ENCODE measurements at regions not wholly inside any gene's neighbourhood (a gene's known extent, or its start where the extent isn't known, plus 50 kb on each side); places are given as distances from the start of the nearest gene placed in this dataset.
"Not testable (repeated sequence)": the region's sequence is repeated elsewhere in the genome, so short reads cannot be mapped to it uniquely, and the experiment has no call there.

- ATAC-seq (ENCODE audit: insufficient number of reproducible peaks, low FRiP score, low read depth) = no peak
These were observed 173.2 kb downstream of the TLE3 start for GRCh38 chr15:69924531-69924930.

GRCh38 chr15:69926006-69926405 lies 171.7 kb downstream of the TLE3 start:
- ATAC-seq (ENCODE audit: insufficient number of reproducible peaks, low FRiP score, low read depth) = no peak
- Histone ChIP-seq H3K4me1 (ENCODE audit: control insufficient read depth in 1 of 2, low read depth in 2 of 2) (no peaks in the 10 kb centered on the region), H3K9me3 (peaks cover 14% of the 10 kb centered on the region), H3K27me3 (replicated peaks; ENCODE audit: insufficient read depth) (no peaks in the 10 kb centered on the region), H3K36me3 (no peaks in the 10 kb centered on the region), H3K27ac (no peak overlapping the region), H3K4me3 (no peak overlapping the region)
- no peak for TF ChIP-seq CTCF (IDR thresholded peaks at IDR 0.05)
- no peak for DNase-seq (ENCODE audit: low spot score)

More at GRCh38 chr15:69924531-69924930, 173.2 kb downstream of the TLE3 start:
- H3K27me3 ChIP-seq (replicated peaks; ENCODE audit: insufficient read depth) = no peaks in the 10 kb centered on the region
- H3K4me3 ChIP-seq = no peak overlapping the region
- DNase-seq (ENCODE audit: low spot score) = no peak
- no peak overlapping the region for H3K27ac ChIP-seq
- no peaks in the 10 kb centered on the region for H3K36me3 ChIP-seq
- no peak for TF ChIP-seq CTCF (IDR thresholded peaks at IDR 0.05)
- peaks cover 14% of the 10 kb centered on the region for H3K9me3 ChIP-seq
- H3K4me1 ChIP-seq (ENCODE audit: control insufficient read depth in 1 of 2, low read depth in 2 of 2) = no peaks in the 10 kb centered on the region

- no peak overlapping the region for H3K27ac ChIP-seq
- no peaks in the 10 kb centered on the region for H3K27me3 ChIP-seq (replicated peaks; ENCODE audit: insufficient read depth)
- no peak overlapping the region for H3K4me3 ChIP-seq
- ATAC-seq (ENCODE audit: insufficient number of reproducible peaks, low FRiP score, low read depth) = no peak
- TF ChIP-seq CTCF (IDR thresholded peaks at IDR 0.05) = no peak
- H3K9me3 ChIP-seq = peaks cover 14% of the 10 kb centered on the region
- H3K4me1 ChIP-seq (ENCODE audit: control insufficient read depth in 1 of 2, low read depth in 2 of 2) = no peaks in the 10 kb centered on the region
- H3K36me3 ChIP-seq = no peaks in the 10 kb centered on the region
- DNase-seq (ENCODE audit: low spot score) = no peak
These were observed 171.0 kb downstream of the TLE3 start for GRCh38 chr15:69926721-69927120.

- peaks cover 14% of the 10 kb centered on the region for H3K9me3 ChIP-seq
- not testable (repeated sequence) for H3K4me3 ChIP-seq; H3K27me3 ChIP-seq (replicated peaks; ENCODE audit: insufficient read depth); DNase-seq (ENCODE audit: low spot score); ATAC-seq (ENCODE audit: insufficient number of reproducible peaks, low FRiP score, low read depth); H3K4me1 ChIP-seq (ENCODE audit: control insufficient read depth in 1 of 2, low read depth in 2 of 2); H3K27ac ChIP-seq; H3K36me3 ChIP-seq
These were observed 168.8 kb downstream of the TLE3 start for GRCh38 chr15:69928890-69929289.

- H3K27ac ChIP-seq = no peak overlapping the region
- no peak for TF ChIP-seq CTCF (IDR thresholded peaks at IDR 0.05)
- H3K4me1 ChIP-seq (ENCODE audit: control insufficient read depth in 1 of 2, low read depth in 2 of 2) = no peaks in the 10 kb centered on the region
- DNase-seq (ENCODE audit: low spot score) (no peak), ATAC-seq (ENCODE audit: insufficient number of reproducible peaks, low FRiP score, low read depth) (no peak)
- H3K4me3 ChIP-seq = no peak overlapping the region
- peaks cover 2% of the 10 kb centered on the region for H3K9me3 ChIP-seq
- H3K36me3 ChIP-seq = no peaks in the 10 kb centered on the region
- no peaks in the 10 kb centered on the region for H3K27me3 ChIP-seq (replicated peaks; ENCODE audit: insufficient read depth)
These were observed 167.6 kb downstream of the TLE3 start for GRCh38 chr15:69929905-69930630.

GRCh38 chr15:69930754-69931153 lies 167.0 kb downstream of the TLE3 start:
- no peak for ATAC-seq (ENCODE audit: insufficient number of reproducible peaks, low FRiP score, low read depth)
- Histone ChIP-seq H3K4me1 (ENCODE audit: control insufficient read depth in 1 of 2, low read depth in 2 of 2) (no peaks in the 10 kb centered on the region), H3K9me3 (no peaks in the 10 kb centered on the region), H3K4me3 (no peak overlapping the region), H3K36me3 (no peaks in the 10 kb centered on the region), H3K27ac (no peak overlapping the region), H3K27me3 (replicated peaks; ENCODE audit: insufficient read depth) (no peaks in the 10 kb centered on the region)
- DNase-seq (ENCODE audit: low spot score) = no peak
- TF ChIP-seq CTCF (IDR thresholded peaks at IDR 0.05) = no peak
